EL (cell line): ENCODE measurements at regions not wholly inside any gene's neighbourhood (a gene's known extent, or its start where the extent isn't known, plus 50 kb on each side); places are given as distances from the start of the nearest gene placed in this dataset.

Source experiments
- DNase-seq: peaks from one replicate; pipeline ENCODE4 v3.0.0-alpha.2; 2016

DNA sequence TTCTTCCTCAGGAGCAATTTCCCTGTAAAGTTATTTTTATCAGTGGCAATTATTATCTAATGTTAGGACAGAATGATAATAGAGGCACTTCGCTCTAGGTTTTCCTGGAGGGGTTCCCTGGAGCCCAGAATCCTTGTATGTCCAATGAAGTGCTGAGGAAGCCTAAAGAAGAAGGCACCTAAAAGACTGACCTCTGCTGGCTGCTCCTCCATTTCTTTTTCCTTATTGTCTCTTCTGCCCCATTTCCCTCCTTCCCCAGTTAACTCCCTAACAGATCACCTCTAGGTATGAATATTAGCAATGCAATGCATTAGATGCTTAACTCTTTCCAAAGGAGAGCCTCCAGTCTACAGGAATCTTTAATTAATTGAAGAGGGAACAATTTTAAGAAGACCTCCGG is 985.4 kb downstream of the DIAPH3 start:
- DNase-seq = no peak

DNA sequence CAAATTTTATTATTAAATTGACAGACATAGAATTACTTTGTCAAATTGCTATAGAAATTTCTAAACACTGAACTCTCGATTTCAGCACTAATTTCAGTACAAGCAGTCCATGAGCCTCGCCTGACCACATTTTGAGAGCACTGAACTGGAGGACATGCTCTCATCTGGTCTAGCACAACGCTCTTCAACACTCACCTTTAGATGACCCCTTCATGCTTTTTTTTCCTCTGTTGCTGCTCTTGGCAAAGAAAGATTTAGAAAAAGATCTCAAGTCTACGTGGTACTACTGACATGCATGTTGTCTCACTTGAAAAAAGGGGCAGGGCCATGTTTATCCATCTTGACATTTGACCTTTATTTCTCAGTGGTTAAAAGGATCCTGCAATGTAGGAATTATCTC is 981.5 kb downstream of the DIAPH3 start:
- no peak for DNase-seq

DNA sequence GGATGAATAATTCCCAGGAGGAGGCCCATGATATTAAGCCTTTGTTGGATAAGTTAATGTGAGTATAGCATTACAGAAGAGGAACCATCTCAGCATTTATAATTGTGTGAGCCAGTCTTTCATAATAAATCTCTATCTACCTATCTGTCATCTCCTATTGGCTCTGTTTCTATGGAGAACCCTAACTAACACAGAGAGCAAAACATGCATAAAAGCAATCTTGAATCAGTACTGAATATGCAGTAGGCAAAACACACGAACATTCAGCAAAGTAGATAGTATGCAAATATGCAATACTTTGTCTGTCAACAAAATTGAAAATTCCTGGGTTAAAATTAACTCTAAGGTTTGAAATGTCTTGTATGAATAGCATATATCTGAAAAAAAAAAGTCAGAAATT is 966.3 kb downstream of the DIAPH3 start:
- DNase-seq = no peak

DNA sequence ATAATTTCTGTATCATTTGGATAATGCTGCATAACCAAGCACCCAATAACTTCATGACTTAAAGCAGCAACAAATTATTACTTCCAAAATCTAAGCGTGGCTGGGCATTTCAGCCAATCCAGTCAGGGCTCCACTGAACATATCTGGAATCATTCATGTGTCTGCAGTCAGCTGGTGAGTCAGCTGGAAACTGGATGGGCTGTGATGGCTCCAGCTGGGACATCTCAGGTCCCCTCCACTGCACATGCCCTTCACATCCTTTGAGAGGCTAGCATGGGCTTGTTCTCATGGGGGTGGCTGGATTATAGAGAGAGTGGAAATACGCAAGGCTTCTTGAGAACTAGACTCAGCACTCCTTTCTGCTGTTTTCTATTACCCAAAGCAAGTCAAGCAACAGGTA is 961.9 kb downstream of the DIAPH3 start:
- no peak for DNase-seq

DNA sequence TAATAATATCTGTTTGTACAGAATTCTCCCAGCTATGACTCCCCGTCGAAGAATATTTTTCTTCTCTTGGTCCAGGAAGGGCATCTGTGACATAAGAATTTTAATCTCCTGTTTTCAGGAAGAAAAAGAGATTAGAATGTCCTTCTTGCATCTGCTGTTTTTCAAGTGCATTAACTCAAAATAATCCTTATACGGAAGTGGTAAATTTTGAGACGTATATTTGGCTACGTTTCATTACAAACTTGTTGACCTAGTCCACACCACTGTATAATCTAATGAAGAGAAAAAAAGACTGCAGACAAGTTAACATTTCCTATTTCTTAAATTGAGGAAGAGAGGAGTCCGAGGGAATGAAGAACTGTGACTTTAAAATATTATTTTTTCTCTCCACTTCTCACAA is 959.9 kb downstream of the DIAPH3 start:
- DNase-seq = no peak

DNA sequence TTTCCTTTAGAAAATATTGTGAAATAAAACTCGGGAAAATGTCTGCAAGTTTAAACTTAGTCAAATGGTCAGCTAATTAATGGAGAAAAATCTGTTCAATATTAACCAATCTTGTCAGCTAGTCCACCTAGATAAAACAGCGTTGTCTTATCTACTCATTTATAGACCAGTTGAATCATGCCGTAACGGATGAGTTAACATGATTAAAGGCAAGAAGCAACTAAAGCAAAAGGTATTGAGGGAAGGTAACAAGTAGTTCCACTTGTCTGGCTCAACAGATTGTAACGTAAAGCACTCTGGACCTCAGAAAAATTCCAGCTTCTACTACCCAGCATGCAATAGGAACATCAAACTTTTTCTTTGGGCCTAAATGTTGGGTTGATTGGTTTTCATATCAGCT is 958.2 kb downstream of the DIAPH3 start:
- no peak for DNase-seq

DNA sequence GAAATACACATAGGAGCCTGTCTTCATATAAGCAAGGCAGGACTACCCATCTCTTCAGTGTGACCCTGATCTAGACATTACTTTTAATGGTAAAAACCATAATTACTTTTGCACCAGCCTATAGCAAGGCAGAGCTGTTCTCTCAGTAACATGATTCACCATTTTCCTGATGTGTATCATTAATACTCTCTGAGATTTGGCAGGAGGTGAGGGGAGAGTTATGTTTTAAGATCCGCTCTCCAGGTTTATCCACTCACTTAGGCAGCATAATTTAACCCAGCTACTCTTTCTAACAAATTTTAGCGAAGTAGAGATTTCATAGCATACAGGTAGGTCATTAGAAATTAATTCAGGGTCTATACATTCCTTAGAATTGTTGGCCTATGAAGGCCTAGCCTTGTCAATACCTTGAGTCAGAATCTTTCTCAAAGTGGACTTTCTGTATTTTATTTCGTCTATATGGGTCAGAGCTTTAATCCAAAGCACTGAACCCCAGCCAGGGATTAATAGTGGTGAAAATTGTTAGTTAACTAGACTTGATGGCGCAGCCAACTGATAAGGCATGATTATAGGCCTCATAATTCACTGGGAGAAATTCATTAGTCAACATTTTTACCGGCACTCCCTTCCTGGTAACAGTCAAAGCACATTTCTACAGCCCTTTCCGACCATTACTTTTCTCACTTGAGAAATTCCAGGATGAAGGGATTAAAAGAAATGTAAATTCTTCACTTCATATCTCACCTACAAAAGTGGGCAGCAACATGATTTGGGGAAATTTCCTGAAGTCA is 955.1 kb downstream of the DIAPH3 start:
- no peak for DNase-seq

DNA sequence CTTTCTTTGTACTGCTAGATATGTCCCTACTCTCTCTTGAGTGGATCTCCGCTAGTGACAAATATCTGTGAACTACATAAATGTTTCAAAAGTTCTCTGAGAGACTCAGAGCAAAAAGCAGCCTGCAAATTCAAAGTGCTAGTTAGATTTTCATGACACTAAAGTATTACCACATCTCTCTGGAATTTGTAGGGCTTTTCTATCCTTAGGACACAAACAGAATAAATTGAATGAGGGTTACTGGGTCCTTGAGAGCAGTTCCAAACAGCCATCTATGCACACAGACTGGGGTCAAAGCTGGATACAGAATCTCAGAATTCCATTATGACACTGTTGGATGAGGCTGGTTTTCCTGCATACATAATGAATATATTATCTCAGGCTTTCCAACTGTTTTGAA is 953.2 kb downstream of the DIAPH3 start:
- DNase-seq = no peak

DNA sequence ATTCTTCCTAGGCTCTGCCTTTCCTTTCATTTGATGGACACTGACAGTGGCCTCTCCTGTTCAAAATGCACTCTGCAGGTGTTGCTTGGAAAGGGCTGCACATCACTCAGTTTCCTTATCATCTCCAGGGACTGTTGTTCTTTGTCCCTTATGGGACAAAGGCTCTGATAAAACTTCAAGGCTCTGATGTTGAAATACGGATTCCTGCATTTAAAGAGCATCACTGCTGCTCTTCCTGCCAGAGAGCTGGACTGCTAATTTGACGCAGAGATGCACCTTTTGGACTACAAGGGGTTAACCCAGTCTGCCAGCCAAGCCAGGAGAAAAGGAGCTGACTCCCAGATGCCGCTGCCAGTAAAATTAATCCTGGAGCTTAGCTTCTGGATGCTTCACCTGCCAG is 952.1 kb downstream of the DIAPH3 start:
- DNase-seq = no peak

DNA sequence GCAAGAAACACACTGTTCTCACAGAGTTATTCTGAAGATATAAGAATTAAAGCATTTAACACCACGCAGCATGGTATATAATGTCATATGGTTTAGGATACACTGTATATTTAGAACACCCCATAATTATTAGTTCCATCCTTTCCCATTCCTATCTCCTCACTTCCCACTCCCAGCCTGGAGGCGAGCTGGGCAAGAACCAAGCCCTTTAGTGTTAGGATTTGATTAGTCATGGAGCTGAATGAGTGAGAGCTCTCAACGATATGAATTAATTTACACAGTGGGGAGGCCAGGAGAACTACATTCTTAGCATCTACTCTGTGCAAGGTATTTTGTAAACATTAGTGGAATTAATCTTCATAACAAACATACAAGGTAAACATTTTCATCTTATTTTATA is 934.3 kb downstream of the DIAPH3 start:
- DNase-seq = no peak

DNA sequence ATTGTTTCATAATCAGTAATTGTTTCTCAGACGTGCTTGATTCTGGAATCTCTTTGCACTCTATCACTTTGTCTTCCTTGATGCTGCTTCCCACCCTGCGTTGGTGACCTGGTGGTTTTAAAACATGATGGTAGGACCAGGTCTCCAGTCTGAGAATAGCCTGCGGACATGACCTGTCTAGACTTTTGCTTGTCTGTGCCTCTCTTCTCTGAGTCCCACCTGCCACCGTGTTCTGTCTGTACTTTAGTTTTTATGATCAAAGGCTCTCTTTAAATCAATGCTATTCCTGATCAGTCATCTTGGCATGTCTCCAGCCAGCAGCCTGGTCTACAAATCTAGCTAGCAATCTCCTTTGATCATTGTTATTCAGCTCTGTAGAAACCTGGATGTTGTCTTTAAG is 933.9 kb downstream of the DIAPH3 start:
- no peak for DNase-seq

DNA sequence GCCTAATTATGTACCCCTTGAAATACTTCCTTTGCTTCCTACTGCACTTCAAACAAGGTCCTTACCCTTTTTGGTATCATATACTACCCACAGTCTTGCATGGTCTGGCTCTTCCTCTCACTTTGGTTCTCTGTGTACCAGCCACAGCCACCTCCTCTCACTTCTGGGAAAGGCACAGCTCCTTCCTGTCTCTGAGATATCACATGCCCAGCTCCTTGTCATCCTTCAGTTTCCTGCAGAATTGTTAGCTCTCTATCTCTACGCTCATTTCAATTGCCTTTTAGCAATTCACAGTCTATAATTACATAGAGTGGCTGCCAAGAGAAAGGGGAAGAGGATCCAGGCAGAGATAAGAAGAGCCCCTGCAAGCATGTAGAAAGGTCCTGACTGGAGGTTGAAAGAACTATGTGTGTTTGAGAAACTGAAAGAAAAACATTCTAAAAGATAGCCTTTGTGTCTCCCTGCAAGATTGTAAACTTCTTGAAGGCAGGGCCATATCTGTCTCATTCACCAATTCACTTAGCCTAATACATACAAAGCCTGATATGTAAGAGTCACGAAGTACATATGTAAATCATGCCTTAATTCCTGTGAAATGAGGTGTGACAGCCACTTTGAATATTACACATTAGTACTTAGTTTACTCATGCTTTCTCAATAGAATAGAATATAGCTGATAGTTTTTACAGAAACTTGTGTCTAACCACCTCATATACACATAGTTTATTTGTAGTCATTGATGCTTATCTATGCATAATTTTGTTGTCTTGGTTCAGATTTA is 933.1 kb downstream of the DIAPH3 start:
- DNase-seq = no peak

DNA sequence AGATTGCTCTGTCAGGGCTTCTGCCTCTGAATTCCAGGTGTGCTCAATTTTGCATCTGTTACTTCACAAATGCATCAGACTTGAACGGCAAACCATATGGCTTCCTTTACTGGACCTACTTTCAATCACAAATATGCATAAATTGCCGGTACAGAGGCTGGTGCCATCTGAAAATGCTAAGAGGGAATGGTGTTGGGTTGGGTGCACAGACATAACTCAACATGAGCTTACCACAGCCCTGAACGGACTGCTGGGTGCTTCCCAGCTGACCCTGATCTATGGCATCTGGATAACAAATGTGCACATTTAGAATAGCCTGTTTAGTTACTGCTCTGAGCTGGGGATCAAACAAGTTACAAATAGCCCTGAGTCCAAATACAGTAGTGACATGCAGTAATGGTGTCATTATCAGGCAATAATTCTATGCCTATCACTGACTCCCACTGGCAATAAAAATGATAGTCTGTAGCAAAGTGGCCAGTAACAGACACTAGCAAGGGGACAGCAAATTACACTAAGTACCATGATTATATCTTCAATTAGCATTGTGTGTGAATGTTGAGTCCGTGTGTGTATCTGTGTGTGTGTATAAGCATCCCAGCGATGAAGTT is 927.3 kb downstream of the DIAPH3 start:
- no peak for DNase-seq

DNA sequence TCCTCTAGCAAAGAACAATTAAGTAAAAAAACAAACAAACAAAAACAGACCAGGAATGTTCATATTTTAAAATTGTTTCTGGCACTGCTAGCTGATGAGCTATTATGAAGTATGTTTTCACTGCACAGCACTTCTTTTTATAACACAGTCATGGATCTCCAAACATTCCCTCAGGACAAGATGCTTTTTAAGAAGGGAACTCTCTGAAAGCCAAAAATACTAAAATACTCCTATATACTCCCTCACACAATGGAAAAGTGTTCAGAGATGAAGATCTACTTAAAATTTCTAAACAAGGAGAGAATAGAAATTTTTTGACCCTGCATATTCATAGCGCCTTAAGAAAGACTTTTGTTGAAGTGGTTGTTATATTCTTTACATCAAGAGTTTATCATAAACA is 926.8 kb downstream of the DIAPH3 start:
- no peak for DNase-seq

DNA sequence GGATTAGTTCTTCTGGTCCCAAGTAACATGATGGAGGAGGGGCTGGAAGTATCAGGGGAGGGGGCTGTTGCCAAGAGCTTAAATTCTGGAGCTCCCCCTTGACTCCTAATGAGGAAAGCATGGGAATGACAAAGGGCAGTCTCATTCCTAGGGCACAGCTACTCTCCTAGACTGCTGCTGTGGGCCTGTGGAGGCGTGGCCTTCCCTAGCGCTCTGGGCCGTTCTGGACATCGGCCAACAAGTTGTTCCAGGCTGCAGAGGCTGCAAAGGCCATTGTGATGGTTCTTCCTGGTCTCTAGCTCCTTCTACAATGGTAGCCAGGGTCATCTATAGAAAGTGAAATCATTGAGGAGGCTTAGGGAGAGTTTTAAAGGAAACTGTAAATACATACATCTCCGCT is 916.6 kb downstream of the DIAPH3 start:
- DNase-seq = no peak

DNA sequence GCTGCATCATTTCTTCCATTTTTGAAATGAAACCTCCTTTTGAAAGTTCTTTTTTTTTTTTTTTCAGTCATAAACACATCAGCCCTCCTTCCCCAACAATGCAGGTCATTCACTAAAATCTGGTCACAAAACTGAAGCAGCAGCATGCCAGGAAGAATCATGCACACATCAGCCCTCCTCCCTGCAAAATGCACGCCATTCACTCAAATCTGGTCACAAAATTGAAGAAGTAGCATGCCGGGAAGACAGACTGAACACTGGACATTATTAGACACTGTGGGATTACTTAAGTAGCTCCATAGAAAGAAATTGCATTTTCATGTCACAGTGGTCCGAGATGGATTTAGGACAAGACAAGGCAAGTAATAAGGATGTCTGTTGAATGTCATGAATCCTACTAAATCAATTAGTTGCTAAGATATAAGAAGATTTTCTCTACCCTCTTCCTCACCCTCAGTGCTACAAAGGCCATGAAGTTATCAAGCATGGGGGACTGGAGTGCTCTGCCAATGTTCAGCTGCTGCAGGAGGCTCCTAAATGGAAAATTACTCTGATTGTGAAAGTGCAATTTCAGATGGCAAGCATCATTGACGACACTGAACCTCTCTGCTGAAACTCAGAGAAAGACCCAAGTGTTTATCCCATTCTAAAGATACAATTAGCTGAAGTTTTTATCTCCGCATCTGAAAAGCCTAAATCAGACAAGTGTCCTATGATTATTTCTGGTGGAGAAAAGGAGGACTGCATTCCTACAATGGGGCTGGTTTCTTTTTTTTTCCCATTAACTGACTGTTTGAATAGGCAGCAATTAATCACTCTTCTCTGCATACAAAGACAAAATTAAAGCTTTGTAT is 913.2 kb downstream of the DIAPH3 start:
- DNase-seq = no peak

DNA sequence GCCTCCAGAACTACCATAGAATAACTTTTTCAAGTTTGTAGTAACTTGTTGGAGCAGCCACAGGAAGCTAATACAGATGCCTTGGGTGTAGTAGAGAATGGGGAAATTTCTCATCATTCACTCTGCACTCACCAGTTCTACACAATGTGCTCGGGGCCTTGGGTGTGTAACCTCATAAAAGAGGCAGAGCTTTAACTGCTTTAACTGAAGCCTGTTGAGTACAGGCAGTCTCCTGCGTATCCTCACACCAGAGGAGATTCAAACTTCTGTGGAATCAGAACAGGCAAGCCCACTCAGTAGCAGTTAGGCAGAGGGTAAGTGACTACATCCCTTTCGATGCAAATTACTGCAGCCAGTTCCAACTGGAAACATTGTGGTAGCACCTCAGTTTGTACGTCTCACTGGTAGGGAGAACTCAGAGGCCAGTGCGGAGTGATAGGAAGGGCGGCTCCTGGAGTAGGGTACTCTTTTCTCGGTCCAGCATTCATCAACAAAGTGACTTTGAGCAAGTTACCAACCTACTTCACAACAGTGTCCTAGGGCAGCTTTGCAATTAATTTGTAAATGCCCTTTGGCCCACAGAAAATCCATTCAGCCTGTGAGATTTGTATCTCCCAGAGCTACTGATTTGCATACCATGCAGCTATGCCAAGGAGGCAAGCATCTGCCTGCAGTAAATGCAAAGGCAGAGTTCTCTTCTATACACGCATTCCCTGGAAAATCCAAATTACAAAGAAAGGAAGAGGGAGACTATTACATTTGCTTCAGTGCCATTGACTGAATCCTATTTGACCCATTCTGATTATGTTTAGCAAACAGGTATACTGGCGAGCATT is 904.3 kb downstream of the DIAPH3 start:
- no peak for DNase-seq

DNA sequence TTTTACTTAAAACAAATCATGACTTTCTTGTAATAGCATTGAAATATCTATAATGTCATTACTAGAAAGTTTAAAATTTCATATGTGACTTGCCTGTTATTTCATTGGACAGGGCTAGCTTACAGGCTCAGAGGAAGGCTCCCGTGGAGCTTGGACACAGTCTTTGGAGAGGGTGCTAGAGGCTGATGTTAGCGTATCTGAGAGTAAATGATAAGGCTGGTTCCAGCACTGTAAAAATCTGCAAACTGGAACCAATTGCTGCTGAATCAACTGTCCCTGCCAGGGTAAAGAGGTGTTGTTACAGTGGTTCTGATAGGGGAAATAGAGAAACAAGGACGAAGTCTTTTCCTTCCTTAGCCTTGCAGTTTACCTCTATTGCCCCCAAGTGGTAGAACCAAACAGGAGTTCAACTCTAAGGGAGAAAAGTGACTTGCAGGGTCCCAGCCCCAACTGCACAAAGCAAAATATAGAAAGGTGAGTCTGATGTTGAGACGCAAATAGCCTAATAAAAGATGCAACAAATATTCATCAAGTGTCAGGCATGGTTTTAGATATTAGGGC is 901.7 kb downstream of the DIAPH3 start:
- no peak for DNase-seq

DNA sequence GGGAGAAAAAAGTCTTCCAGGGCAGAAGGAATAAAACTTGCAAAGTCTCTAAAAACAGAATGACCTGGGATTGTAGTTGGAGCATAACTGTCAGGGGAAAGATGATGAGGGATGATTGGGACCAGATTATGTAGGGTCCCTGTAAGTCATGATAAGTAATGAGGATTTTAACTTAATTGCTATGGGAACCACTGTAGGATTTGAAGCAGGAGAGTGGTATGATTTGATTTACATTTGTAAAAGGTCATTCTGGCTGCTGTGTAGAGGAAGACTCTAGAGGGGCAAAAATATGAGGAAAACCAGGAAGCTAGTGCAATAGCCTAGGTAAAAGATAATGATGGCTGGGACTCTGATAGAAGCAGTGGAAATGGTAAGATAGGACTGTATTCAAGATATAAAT is 900.2 kb downstream of the DIAPH3 start:
- DNase-seq = no peak

DNA sequence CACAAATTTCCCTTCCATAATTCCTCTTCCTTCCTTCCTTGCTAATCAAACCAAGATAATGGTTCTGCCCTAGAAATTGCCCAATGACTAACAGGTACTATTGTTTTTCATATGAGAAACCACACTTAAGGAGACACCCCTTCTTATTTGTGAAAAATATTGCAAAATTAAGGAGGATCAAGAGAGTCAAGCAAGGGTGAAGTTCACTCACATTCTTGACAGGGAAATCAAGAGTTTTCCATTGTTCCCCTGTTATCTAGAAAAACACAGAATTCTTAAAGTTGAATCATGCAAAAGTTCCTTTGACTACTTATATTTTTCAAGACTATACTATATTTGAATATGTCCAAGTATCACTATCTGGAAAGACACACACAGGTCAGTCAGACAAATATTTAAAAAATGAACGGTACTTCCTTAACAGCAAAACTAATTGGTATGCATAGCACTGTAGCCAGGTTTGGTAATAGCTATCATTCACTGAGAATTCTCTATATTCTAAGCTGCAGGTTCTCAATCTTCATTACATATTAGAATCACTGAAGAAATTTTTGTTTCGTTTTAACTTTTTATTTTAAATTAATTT is 897.2 kb downstream of the DIAPH3 start:
- no peak for DNase-seq

DNA sequence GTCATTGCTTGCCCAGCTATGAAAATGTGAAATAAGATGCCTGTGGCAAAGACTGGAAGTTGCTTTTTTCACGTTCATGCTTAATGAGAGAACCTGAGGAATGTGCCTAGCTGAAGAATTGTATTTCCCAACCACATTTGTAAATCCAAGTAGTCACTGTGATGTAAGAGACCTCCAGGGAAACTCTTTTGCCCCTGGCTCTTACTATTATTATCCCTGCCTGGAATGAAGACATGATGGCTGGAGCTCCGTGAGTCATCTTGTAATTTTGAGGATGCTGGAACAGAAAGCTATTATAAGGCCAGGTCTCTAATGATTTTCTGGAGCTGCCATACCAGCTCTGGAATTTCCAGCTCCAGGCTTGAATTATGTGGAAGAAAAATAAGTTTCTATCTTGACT is 894.3 kb downstream of the DIAPH3 start:
- peak; percentile 46 for DNase-seq

DNA sequence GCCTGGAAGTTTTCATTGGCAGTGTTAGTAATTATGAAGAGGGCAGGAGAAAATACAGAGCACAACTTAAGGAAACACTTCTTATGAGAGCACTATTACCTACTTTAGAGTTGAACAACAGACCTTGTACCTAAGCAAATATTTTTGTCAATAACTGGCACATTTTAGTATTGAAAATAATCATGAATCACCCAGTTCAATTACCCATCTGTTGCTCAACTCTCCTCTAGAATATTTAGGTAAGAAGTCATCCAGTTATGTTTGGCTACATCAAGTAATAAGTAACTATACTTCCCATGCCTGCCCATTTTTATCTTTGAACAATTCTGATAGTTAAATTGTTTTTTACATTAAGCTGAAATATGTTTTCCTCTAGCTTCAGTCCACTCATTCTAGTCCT is 893.4 kb downstream of the DIAPH3 start:
- DNase-seq = no peak
